ENCODE measurements at regions not wholly inside any gene's neighbourhood (a gene's known extent, or its start where the extent isn't known, plus 50 kb on each side); places are given as distances from the start of the nearest gene placed in this dataset.

DNA sequence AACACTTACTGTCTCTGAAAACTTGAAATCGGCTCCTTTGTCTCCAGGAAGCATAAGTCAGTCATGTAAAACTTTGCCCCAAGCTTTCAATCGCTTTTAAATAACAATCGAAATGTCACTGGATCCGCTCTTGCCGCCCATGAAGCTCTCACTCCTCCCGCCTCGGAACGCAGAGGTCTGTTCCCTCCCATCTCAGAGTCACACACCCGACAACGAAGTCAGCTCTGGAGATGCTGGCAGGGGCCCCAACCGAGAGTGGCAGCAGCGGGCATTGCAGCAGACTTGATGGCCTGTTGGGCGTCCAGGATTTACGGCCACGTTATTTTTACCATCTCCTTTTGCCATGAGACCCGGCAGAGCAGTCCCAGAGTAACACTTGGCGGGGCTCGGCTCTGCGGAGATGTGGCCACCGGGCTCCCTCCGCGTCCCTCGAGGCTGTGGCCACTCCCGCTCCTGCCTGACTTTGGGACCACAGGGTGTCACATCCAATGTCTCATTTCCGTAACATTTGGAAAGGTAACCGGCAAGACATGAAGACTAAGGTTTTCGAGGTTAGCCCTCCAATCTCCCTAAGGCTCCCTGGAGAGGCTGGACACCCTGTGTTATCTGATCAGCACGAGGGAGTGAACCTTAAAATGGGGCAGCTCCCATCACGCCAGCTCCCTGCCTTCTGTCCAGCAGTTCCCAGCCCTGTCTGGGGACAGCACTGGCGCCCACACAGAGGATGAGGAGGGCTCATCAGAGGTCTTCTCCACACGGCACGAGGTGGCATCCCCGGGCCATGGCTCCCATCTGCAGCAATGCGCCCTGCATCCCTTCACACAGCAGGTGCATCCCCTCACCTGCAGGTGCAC, 62.8 kb upstream of the ADGRA1 start:
- Mint-ChIP-seq H3K27me3 (ENCODE audit: unreplicated experiment) (peaks cover 9% of the 10 kb centered on the region), H3K36me3 (ENCODE audit: low read depth, unreplicated experiment) (no peaks in the 10 kb centered on the region), H3K27ac (ENCODE audit: unreplicated experiment) (no peak overlapping the region), H3K9me3 (ENCODE audit: unreplicated experiment) (no peaks in the 10 kb centered on the region), H3K4me1 (ENCODE audit: unreplicated experiment) (no peaks in the 10 kb centered on the region), H3K4me3 (ENCODE audit: unreplicated experiment) (no peak overlapping the region)
- TF ChIP-seq, protein P1, sequence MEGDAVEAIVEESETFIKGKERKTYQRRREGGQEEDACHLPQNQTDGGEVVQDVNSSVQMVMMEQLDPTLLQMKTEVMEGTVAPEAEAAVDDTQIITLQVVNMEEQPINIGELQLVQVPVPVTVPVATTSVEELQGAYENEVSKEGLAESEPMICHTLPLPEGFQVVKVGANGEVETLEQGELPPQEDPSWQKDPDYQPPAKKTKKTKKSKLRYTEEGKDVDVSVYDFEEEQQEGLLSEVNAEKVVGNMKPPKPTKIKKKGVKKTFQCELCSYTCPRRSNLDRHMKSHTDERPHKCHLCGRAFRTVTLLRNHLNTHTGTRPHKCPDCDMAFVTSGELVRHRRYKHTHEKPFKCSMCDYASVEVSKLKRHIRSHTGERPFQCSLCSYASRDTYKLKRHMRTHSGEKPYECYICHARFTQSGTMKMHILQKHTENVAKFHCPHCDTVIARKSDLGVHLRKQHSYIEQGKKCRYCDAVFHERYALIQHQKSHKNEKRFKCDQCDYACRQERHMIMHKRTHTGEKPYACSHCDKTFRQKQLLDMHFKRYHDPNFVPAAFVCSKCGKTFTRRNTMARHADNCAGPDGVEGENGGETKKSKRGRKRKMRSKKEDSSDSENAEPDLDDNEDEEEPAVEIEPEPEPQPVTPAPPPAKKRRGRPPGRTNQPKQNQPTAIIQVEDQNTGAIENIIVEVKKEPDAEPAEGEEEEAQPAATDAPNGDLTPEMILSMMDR (IDR thresholded peaks at IDR 0.05; ENCODE audit: unreplicated experiment) = no peak
- DNase-seq (ENCODE audit: low spot score) = no peak

DNA sequence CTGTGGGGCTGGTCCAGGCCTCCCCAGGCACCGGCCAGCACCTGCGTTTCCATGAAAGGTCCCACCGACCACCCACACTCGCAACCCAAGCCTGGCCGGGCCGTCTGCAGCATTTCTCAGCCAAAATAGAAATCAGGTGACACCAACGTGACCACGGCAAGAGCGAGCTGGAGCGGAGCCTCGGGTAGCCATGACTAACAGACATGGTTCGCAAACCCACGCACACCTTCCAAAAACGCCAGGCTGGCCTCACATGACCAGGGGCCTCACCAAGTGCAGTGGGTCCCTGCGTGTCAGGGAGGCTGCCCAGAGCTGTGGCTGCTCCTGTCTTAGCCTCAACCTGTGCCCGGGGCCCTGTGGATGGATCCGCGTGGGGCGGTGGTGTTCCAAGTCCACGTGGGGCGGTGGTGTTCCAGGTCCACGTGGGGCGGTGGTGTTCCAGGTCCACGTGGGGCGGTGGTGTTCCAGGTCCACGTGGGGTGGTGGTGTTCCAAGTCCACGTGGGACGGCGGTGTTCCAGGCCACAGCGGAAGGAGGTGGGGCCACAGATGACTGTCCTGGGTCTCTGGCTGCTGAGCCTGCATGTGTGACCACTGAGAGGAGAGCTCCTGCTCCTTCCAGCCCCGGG, 64.4 kb upstream of the ADGRA1 start:
- TF ChIP-seq, protein P1 (IDR thresholded peaks at IDR 0.05; ENCODE audit: unreplicated experiment) = no peak
- Mint-ChIP-seq H3K9me3 (ENCODE audit: unreplicated experiment) (no peaks in the 10 kb centered on the region), H3K36me3 (ENCODE audit: low read depth, unreplicated experiment) (no peaks in the 10 kb centered on the region), H3K27me3 (ENCODE audit: unreplicated experiment) (peaks cover 12% of the 10 kb centered on the region), H3K4me3 (ENCODE audit: unreplicated experiment) (no peak overlapping the region), H3K27ac (ENCODE audit: unreplicated experiment) (no peak overlapping the region), H3K4me1 (ENCODE audit: unreplicated experiment) (no peaks in the 10 kb centered on the region)
- DNase-seq (ENCODE audit: low spot score) = no peak

DNA sequence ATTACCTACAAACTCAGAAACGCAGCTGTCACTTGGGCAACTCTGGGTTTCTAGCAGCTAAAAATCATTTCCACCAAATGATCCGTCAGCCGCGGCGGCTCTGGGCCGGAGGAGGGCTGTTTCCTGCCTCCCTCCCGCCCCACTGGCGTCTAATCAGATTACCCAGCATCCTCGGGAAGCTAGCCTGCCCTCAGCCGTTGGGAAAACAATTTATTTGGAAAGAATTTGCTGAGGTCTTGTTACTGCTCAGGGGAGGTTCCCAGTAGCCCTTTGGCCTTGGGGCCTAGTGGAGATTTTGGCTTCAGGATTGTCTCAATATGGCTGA, 65.0 kb upstream of the ADGRA1 start:
- no peak overlapping the region for H3K4me3 Mint-ChIP-seq (ENCODE audit: unreplicated experiment)
- DNase-seq (ENCODE audit: low spot score) = no peak
- no peaks in the 10 kb centered on the region for H3K36me3 Mint-ChIP-seq (ENCODE audit: low read depth, unreplicated experiment)
- H3K27ac Mint-ChIP-seq (ENCODE audit: unreplicated experiment) = no peak overlapping the region
- H3K27me3 Mint-ChIP-seq (ENCODE audit: unreplicated experiment) = peaks cover 12% of the 10 kb centered on the region
- no peaks in the 10 kb centered on the region for H3K9me3 Mint-ChIP-seq (ENCODE audit: unreplicated experiment)
- H3K4me1 Mint-ChIP-seq (ENCODE audit: unreplicated experiment) = no peaks in the 10 kb centered on the region
- TF ChIP-seq, protein P1 (IDR thresholded peaks at IDR 0.05; ENCODE audit: unreplicated experiment) = no peak

DNA sequence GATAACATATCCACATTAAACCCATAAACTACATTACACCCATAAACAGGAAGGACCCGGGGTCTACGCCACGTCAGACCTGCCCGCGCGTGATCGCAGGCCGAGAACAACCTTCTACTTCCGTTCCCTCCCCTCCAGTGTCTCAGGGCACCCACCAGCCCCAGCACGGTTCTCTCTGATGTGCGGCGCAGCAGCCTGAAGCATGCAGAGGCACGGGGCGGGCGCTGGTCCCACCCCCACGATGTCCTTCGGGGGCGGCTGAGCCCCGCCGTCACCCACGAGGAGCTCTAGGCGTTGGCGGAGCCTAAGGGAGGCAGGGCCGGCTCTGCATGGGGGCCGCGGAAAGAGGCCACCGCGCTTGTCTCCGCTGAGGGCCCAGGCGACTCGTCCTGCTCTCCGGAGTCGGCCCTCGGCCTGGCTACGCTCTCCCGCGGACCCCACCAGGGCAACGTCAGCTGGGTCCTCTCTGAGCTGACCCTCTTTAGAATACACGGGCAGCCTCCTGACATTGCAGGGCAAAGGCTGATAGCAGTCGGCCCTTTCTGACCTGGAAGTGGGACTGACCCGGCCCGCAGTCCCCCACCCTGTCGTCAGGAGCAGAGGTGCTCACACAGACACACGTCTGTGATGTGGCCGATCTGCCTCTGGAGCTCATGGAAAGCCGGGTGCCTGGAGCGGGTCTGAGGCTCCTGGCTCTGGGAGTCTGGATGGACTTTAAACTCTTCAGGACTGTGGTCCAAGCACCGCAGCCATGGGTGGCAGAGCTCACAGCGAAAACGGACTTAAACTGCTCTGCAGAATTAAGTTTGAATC, 65.6 kb upstream of the ADGRA1 start:
- TF ChIP-seq, protein P1 (IDR thresholded peaks at IDR 0.05; ENCODE audit: unreplicated experiment) = no peak
- H3K36me3 Mint-ChIP-seq (ENCODE audit: low read depth, unreplicated experiment) = no peaks in the 10 kb centered on the region
- no peaks in the 10 kb centered on the region for H3K9me3 Mint-ChIP-seq (ENCODE audit: unreplicated experiment)
- H3K27ac Mint-ChIP-seq (ENCODE audit: unreplicated experiment) = no peak overlapping the region
- no peak for DNase-seq (ENCODE audit: low spot score)
- H3K27me3 Mint-ChIP-seq (ENCODE audit: unreplicated experiment) = peaks cover 12% of the 10 kb centered on the region
- H3K4me1 Mint-ChIP-seq (ENCODE audit: unreplicated experiment) = no peaks in the 10 kb centered on the region
- no peak overlapping the region for H3K4me3 Mint-ChIP-seq (ENCODE audit: unreplicated experiment)

Data from endothelial cell (in vitro differentiated cells).